ENCODE measurements at regions not wholly inside any gene's neighbourhood (a gene's known extent, or its start where the extent isn't known, plus 50 kb on each side); places are given as distances from the start of the nearest gene placed in this dataset.

DNA sequence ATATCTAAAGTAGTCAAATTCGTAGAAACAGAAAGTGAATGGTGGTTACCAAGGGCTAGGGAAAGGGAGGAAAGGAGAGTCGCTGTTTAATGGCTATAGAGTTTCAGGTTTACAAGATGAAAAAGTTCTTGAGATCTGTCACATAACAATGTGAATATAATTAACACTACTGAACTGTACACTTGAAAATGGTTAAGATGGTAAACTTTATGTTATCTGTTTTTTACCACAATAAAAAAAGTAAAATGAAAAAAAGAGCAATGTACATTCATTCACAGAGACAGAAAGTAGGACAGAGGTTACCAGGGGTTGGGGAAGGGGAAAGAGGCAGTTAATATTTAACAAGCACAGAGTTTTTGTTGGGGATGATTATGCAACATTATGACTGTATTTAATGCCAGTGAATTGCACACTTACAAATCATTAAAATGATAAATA, 53.3 kb upstream of the SEC16B start:
- no TSS peak for BruUV-seq (replicated peaks)
- TF ChIP-seq TCF7L2 (IDR thresholded peaks at IDR 0.05; ENCODE audit: low read depth, low read length) (no peak), SIN3A (IDR thresholded peaks at IDR 0.05; ENCODE audit: borderline replicate concordance, insufficient read depth, low read depth, low read length) (no peak), POLR2AphosphoS5 (IDR thresholded peaks at IDR 0.05; ENCODE audit: low read depth, low read length) (no peak)
- TF ChIP-seq, protein P1, sequence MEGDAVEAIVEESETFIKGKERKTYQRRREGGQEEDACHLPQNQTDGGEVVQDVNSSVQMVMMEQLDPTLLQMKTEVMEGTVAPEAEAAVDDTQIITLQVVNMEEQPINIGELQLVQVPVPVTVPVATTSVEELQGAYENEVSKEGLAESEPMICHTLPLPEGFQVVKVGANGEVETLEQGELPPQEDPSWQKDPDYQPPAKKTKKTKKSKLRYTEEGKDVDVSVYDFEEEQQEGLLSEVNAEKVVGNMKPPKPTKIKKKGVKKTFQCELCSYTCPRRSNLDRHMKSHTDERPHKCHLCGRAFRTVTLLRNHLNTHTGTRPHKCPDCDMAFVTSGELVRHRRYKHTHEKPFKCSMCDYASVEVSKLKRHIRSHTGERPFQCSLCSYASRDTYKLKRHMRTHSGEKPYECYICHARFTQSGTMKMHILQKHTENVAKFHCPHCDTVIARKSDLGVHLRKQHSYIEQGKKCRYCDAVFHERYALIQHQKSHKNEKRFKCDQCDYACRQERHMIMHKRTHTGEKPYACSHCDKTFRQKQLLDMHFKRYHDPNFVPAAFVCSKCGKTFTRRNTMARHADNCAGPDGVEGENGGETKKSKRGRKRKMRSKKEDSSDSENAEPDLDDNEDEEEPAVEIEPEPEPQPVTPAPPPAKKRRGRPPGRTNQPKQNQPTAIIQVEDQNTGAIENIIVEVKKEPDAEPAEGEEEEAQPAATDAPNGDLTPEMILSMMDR (IDR thresholded peaks at IDR 0.05): no peak
- TF ChIP-seq, protein P2, sequence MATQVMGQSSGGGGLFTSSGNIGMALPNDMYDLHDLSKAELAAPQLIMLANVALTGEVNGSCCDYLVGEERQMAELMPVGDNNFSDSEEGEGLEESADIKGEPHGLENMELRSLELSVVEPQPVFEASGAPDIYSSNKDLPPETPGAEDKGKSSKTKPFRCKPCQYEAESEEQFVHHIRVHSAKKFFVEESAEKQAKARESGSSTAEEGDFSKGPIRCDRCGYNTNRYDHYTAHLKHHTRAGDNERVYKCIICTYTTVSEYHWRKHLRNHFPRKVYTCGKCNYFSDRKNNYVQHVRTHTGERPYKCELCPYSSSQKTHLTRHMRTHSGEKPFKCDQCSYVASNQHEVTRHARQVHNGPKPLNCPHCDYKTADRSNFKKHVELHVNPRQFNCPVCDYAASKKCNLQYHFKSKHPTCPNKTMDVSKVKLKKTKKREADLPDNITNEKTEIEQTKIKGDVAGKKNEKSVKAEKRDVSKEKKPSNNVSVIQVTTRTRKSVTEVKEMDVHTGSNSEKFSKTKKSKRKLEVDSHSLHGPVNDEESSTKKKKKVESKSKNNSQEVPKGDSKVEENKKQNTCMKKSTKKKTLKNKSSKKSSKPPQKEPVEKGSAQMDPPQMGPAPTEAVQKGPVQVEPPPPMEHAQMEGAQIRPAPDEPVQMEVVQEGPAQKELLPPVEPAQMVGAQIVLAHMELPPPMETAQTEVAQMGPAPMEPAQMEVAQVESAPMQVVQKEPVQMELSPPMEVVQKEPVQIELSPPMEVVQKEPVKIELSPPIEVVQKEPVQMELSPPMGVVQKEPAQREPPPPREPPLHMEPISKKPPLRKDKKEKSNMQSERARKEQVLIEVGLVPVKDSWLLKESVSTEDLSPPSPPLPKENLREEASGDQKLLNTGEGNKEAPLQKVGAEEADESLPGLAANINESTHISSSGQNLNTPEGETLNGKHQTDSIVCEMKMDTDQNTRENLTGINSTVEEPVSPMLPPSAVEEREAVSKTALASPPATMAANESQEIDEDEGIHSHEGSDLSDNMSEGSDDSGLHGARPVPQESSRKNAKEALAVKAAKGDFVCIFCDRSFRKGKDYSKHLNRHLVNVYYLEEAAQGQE (IDR thresholded peaks at IDR 0.05; ENCODE audit: insufficient read depth in 1 of 2, low read depth in 2 of 2, low read length in 1 of 2): no peak
- ChIA-PET CTCF (no interaction called here), POLR2A (no interaction called here)
- Histone ChIP-seq H3K27ac (ENCODE audit: low read length) (no peak overlapping the region), H3K4me1 (ENCODE audit: control insufficient read depth, insufficient read depth, low read length) (no peaks in the 10 kb centered on the region), H3K4me3 (ENCODE audit: low read depth in 2 of 2, low read length in 2 of 2) (no peak overlapping the region), H3K9me3 (ENCODE audit: control insufficient read depth, insufficient read depth, low read depth, low read length) (no peaks in the 10 kb centered on the region), H3K27me3 (ENCODE audit: control insufficient read depth, insufficient read depth, low read length) (no peaks in the 10 kb centered on the region), H3K36me3 (ENCODE audit: control insufficient read depth, insufficient read depth, low read length) (no peaks in the 10 kb centered on the region)
- ATAC-seq (no peak), DNase-seq (ENCODE audit: low read depth, low spot score) (no peak)
- in situ Hi-C loops (cut with HindIII; ENCODE audit: low pct_unique_long_range_greater_than_20kb, low sequenced_read_pairs) (no loop called here), intact Hi-C loops (cut with micrococcal nuclease; ENCODE audit: unreplicated experiment) (no loop called here)

- H3K27me3 ChIP-seq (ENCODE audit: control insufficient read depth, insufficient read depth, low read length): no peaks in the 10 kb centered on the region
- no peaks in the 10 kb centered on the region for H3K4me1 ChIP-seq (ENCODE audit: control insufficient read depth, insufficient read depth, low read length)
- in situ Hi-C loops (cut with HindIII; ENCODE audit: low pct_unique_long_range_greater_than_20kb, low sequenced_read_pairs) (no loop called here), intact Hi-C loops (cut with micrococcal nuclease; ENCODE audit: unreplicated experiment) (no loop called here)
- no peaks in the 10 kb centered on the region for H3K36me3 ChIP-seq (ENCODE audit: control insufficient read depth, insufficient read depth, low read length)
- H3K9me3 ChIP-seq (ENCODE audit: control insufficient read depth, insufficient read depth, low read depth, low read length): no peaks in the 10 kb centered on the region
- no TSS peak for BruUV-seq (replicated peaks)
- CTCF ChIA-PET: interaction anchor here (0.6 kb wide), 1 partner anchor 235 kb away, joined by 11 read pairs; no protein-coding TSS in a partner anchor
- TF ChIP-seq POLR2AphosphoS5 (IDR thresholded peaks at IDR 0.05; ENCODE audit: low read depth, low read length) (no peak), SIN3A (IDR thresholded peaks at IDR 0.05; ENCODE audit: borderline replicate concordance, insufficient read depth, low read depth, low read length) (no peak), TCF7L2 (IDR thresholded peaks at IDR 0.05; ENCODE audit: low read depth, low read length) (no peak)
- TF ChIP-seq, protein P1 (IDR thresholded peaks at IDR 0.05): no peak
- TF ChIP-seq, protein P2 (IDR thresholded peaks at IDR 0.05; ENCODE audit: insufficient read depth in 1 of 2, low read depth in 2 of 2, low read length in 1 of 2): no peak
- H3K27ac ChIP-seq (ENCODE audit: low read length): no peak overlapping the region
- no peak for DNase-seq (ENCODE audit: low read depth, low spot score)
- ATAC-seq: no peak
- POLR2A ChIA-PET: no interaction called here
- no peak overlapping the region for H3K4me3 ChIP-seq (ENCODE audit: low read depth in 2 of 2, low read length in 2 of 2)
Observed at GRCh38 chr1:178024504-178024903, 54.6 kb upstream of the SEC16B start.

Measured in Panc1 (cell line).